Kidney epithelial cell (primary cell): ENCODE measurements at regions not wholly inside any gene's neighbourhood (a gene's known extent, or its start where the extent isn't known, plus 50 kb on each side); places are given as distances from the start of the nearest gene placed in this dataset.

ENCODE experiments used
- DNase-seq: peaks from one replicate; pipeline ENCODE4 v3.0.0-alpha.2; 2010; ENCODE audit warnings: low read depth
- H3K27me3 ChIP-seq: 2 replicates; pipeline ENCODE4 v1.6.0; 2011; ENCODE audit warnings: low read length; ENCODE audit not compliant: control insufficient read depth, insufficient read depth
- H3K36me3 ChIP-seq: 2 replicates; pipeline ENCODE4 v1.5.1; 2011; ENCODE audit warnings: low read length; ENCODE audit not compliant: control insufficient read depth, insufficient read depth
- H3K4me3 ChIP-seq: 2 replicates; pipeline ENCODE4 v1.5.1; 2011; ENCODE audit warnings: low read depth, mild to moderate bottlenecking, control low read depth, low read length
- CTCF ChIP-seq: IDR thresholded peaks from 2 replicates; pipeline ENCODE4 v1.5.1; 2011; ENCODE audit warnings: mild to moderate bottlenecking, moderate library complexity, low read length, control low read depth, inconsistent platforms; ENCODE audit not compliant: insufficient read depth, poor library complexity, severe bottlenecking

DNA sequence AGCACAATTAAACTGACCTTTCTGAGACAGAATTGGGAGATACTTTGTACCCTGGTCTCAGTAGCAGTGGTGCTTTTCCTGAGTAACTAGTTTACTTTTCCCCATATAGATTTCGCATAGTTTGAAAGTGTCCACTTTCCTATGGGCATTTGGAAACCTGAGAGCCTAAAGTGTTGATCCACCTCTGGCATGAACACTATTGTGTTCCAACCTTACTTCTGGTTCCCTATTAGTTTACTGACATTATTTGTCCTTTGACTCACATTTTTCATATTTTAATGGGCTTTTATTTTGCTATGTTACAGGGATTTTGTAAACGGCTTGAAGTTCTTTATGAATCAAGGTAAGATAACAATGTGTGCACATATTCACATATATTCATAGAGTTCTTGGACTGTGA is 103.7 kb downstream of the CBLL2 start:
- DNase-seq = no peak
- H3K36me3 ChIP-seq = no peaks in the 10 kb centered on the region
- H3K4me3 ChIP-seq = no peak overlapping the region
- H3K27me3 ChIP-seq = no peaks in the 10 kb centered on the region
- TF ChIP-seq CTCF = no peak

GRCh38 chrX:22378296-22378695 is 105.6 kb downstream of the CBLL2 start:
- Histone ChIP-seq H3K27me3 (no peaks in the 10 kb centered on the region), H3K4me3 (no peak overlapping the region), H3K36me3 (no peaks in the 10 kb centered on the region)
- no peak for TF ChIP-seq CTCF
- no peak for DNase-seq

DNA sequence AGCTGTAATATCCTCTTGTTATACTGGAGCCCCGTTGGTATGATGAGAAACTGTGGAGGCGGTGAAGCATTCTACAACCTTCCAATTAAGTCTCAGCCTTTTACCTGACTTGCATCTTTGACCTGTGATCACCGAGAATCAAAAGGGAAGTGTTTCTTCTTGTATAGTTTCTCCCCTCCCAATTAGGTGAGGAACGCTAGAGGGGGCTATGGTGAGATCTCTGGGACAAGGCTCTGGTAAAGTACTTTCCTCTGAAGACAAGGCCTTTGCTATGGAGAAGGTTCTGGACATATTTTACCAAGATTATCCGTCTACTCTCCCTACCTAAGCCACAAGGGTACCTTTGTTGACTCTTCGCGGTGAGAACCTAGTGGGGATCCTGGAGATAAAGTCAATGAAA is 111.3 kb downstream of the CBLL2 start:
- no peak for DNase-seq
- Histone ChIP-seq H3K36me3 (no peaks in the 10 kb centered on the region), H3K4me3 (no peak overlapping the region), H3K27me3 (no peaks in the 10 kb centered on the region)
- TF ChIP-seq CTCF = no peak

- H3K27me3 ChIP-seq = no peaks in the 10 kb centered on the region
- no peak for TF ChIP-seq CTCF
- DNase-seq = peak; percentile 49
- H3K4me3 ChIP-seq = no peak overlapping the region
- H3K36me3 ChIP-seq = no peaks in the 10 kb centered on the region
These were observed 117.0 kb downstream of the CBLL2 start for GRCh38 chrX:22389556-22390179.

DNA sequence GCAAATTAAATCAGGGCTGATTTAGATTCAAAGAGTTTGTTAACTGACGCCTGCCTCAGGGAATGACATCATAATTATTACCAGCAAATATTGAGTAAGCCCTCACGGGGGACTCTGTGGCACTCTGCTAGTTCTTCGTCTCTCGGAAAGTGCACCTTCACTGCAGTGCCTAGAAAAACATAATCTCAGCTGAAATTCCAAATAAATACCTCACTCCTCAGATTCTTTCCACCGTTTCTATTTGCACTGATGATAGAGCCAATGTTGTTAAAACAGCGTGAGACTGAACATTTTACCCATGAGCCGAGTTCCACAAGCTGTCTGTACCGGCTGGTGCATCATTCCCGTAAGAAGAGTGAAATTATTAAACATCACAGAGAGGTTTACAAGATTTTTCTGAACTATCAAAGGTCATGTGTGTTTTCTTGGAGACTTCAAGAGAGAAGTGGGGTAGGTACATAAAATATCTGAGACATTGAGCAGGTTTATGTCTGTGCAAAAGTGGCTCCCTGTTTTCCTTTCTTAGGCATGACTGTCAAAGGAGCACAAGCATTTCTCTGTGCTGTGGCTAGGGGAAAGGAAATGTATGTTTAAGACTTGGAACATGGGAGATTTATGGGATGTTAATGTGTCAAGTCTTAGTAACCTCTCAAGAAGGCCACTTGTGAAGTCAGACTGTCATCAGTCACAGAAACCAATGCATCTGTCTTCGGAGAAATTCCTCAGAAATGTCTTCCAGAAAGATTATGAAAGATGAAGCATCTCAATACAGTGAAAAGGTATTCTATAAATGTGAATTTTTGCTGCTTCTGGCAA is 119.6 kb downstream of the CBLL2 start:
- Histone ChIP-seq H3K36me3 (no peaks in the 10 kb centered on the region), H3K4me3 (no peak overlapping the region), H3K27me3 (no peaks in the 10 kb centered on the region)
- TF ChIP-seq CTCF = no peak
- DNase-seq = no peak

- Histone ChIP-seq H3K36me3 (no peaks in the 10 kb centered on the region), H3K4me3 (no peak overlapping the region), H3K27me3 (no peaks in the 10 kb centered on the region)
- TF ChIP-seq CTCF = no peak
- DNase-seq = peak; percentile 21
These were observed 122.7 kb downstream of the CBLL2 start for GRCh38 chrX:22395372-22395771.
